DOHH2 (cell line): ENCODE measurements at regions not wholly inside any gene's neighbourhood (a gene's known extent, or its start where the extent isn't known, plus 50 kb on each side); places are given as distances from the start of the nearest gene placed in this dataset.

Source experiments
- CTCF ChIP-seq: fragments of 200-600 bp; sonication (generic); IDR thresholded peaks from one replicate; pipeline ENCODE4 v1.5.1; 2014; ENCODE audit warnings: antibody characterized with exemption, mild to moderate bottlenecking, low read depth, low read length; ENCODE audit not compliant: poor library complexity, severe bottlenecking
- EZH2phosphoT487 ChIP-seq: fragments of 200-600 bp; sonication (generic); IDR thresholded peaks from 2 replicates; pipeline ENCODE4 v1.6.1; 2017; ENCODE audit warnings: borderline replicate concordance, mild to moderate bottlenecking, antibody characterized with exemption, low read length, moderate library complexity, mixed read lengths

- no peak for TF ChIP-seq CTCF
- no peak for TF ChIP-seq EZH2phosphoT487
These were observed 147.9 kb upstream of the VANGL1 start for GRCh38 chr1:115493834-115494233.
